Chondrocyte (in vitro differentiated cells): ENCODE measurements at regions not wholly inside any gene's neighbourhood (a gene's known extent, or its start where the extent isn't known, plus 50 kb on each side); places are given as distances from the start of the nearest gene placed in this dataset.

Experiments used
- DNase-seq: peaks from one replicate; pipeline ENCODE4 v3.0.0; 2021; ENCODE audit warnings: mixed read lengths, low spot score
- H3K27ac Mint-ChIP-seq: one replicate; pipeline ENCODE4 v1.8.0; 2021; ENCODE audit warnings: mild to moderate bottlenecking, moderate library complexity, mixed read lengths; ENCODE audit not compliant: unreplicated experiment
- H3K27me3 Mint-ChIP-seq: 2 replicates; pipeline ENCODE4 v1.8.0; 2021; ENCODE audit warnings: low read depth, mixed read lengths
- H3K36me3 Mint-ChIP-seq: 2 replicates; pipeline ENCODE4 v1.8.0; 2021; ENCODE audit warnings: low read depth, mixed read lengths
- H3K4me1 Mint-ChIP-seq: 2 replicates; pipeline ENCODE4 v1.8.0; 2021; ENCODE audit warnings: low read depth, mild to moderate bottlenecking, mixed read lengths
- H3K4me3 Mint-ChIP-seq: one replicate; pipeline ENCODE4 v1.8.0; 2021; ENCODE audit warnings: mild to moderate bottlenecking, moderate library complexity, mixed read lengths; ENCODE audit not compliant: unreplicated experiment
- H3K9me3 Mint-ChIP-seq: 2 replicates; pipeline ENCODE4 v1.8.0; 2021; ENCODE audit warnings: low read depth, mixed read lengths
- CTCF ChIP-seq: fragments of 200-600 bp; sonication (generic); IDR thresholded peaks from 2 replicates; pipeline ENCODE4 v1.5.0; 2021; ENCODE audit warnings: antibody characterized with exemption, mild to moderate bottlenecking, moderate library complexity

GRCh38 chr12:92528586-92528985, 174.2 kb upstream of the PLEKHG7 start:
- no peaks in the 10 kb centered on the region for H3K9me3 Mint-ChIP-seq
- H3K4me3 Mint-ChIP-seq, result no peak overlapping the region

GRCh38 chr12:92528097-92528496, 174.7 kb upstream of the PLEKHG7 start:
- TF ChIP-seq CTCF, result no peak
- Mint-ChIP-seq H3K4me3 (no peak overlapping the region), H3K27me3 (no peaks in the 10 kb centered on the region)

More at GRCh38 chr12:92528586-92528985, 174.2 kb upstream of the PLEKHG7 start:
- Mint-ChIP-seq H3K4me1 (peaks cover 6% of the 10 kb centered on the region), H3K27me3 (no peaks in the 10 kb centered on the region), H3K36me3 (no peaks in the 10 kb centered on the region), H3K27ac (no peak overlapping the region)
- DNase-seq, result no peak
- no peak for TF ChIP-seq CTCF

GRCh38 chr12:92524489-92524888, 178.3 kb upstream of the PLEKHG7 start:
- H3K27ac Mint-ChIP-seq, result no peak overlapping the region
- H3K36me3 Mint-ChIP-seq, result no peaks in the 10 kb centered on the region
- no peak for TF ChIP-seq CTCF
- DNase-seq, result no peak
- peaks cover 4% of the 10 kb centered on the region for H3K9me3 Mint-ChIP-seq
- H3K4me3 Mint-ChIP-seq, result no peak overlapping the region
- no peaks in the 10 kb centered on the region for H3K4me1 Mint-ChIP-seq
- no peaks in the 10 kb centered on the region for H3K27me3 Mint-ChIP-seq

More at GRCh38 chr12:92528097-92528496, 174.7 kb upstream of the PLEKHG7 start:
- H3K27ac Mint-ChIP-seq, result no peak overlapping the region
- DNase-seq, result no peak
- peaks cover under 1% of the 10 kb centered on the region for H3K4me1 Mint-ChIP-seq
- peaks cover 4% of the 10 kb centered on the region for H3K9me3 Mint-ChIP-seq
- no peaks in the 10 kb centered on the region for H3K36me3 Mint-ChIP-seq

GRCh38 chr12:92520511-92520910, 182.3 kb upstream of the PLEKHG7 start:
- Mint-ChIP-seq H3K36me3 (no peaks in the 10 kb centered on the region), H3K9me3 (peaks cover 6% of the 10 kb centered on the region), H3K4me1 (no peaks in the 10 kb centered on the region), H3K27me3 (no peaks in the 10 kb centered on the region), H3K27ac (no peak overlapping the region), H3K4me3 (no peak overlapping the region)
- no peak for TF ChIP-seq CTCF
- no peak for DNase-seq

GRCh38 chr12:92519284-92519683, 183.5 kb upstream of the PLEKHG7 start:
- no peak for DNase-seq
- H3K36me3 Mint-ChIP-seq, result no peaks in the 10 kb centered on the region
- no peak for TF ChIP-seq CTCF
- H3K4me3 Mint-ChIP-seq, result no peak overlapping the region
- H3K27ac Mint-ChIP-seq, result no peak overlapping the region
- H3K4me1 Mint-ChIP-seq, result no peaks in the 10 kb centered on the region
- no peaks in the 10 kb centered on the region for H3K27me3 Mint-ChIP-seq
- peaks cover 6% of the 10 kb centered on the region for H3K9me3 Mint-ChIP-seq
